ENCODE measurements at regions not wholly inside any gene's neighbourhood (a gene's known extent, or its start where the extent isn't known, plus 50 kb on each side); places are given as distances from the start of the nearest gene placed in this dataset.

DNA sequence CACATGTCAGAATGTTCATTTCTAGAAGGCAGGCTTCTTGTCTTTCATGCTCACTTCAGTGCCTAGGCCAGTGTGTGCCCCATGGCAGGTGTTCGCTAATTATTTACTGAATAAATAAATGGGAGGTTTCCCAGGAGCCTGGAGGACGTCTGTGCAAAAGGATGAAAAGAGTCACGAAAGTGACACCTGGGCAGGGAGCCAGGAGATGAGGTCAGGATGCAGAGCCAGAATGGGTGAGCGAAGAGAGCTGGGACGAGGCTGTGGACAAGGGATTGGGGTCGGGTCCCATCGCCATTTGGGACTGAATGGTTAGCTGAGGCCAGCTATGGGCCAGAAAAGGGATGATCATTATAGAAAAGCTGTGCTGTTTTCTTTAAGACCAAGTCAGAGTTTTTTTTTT is 560.4 kb downstream of the TBC1D22A start:
- ATAC-seq (no peak), DNase-seq (ENCODE audit: low spot score) (no peak)
- H3K9me3 Mint-ChIP-seq = peaks cover 19% of the 10 kb centered on the region; the same call in 2 of the 3 replicates
- H3K36me3 Mint-ChIP-seq (ENCODE audit: low read depth) = peaks cover 31% of the 10 kb centered on the region
- H3F3A ChIP-seq (replicated peaks; ENCODE audit: low read depth) = no peaks in the 10 kb centered on the region
- H3K79me2 ChIP-seq (replicated peaks; ENCODE audit: insufficient read depth) = no peaks in the 10 kb centered on the region
- H3K27me3 Mint-ChIP-seq (ENCODE audit: insufficient read depth, low read depth, poor library complexity) = peaks cover 1% of the 10 kb centered on the region
- H3K36me3 ChIP-seq (ENCODE audit: insufficient read depth) = peaks cover 14% of the 10 kb centered on the region; the same call in 1 of the 2 replicates
- no peak overlapping the region for H2AFZ ChIP-seq
- H3K27ac Mint-ChIP-seq = no peak overlapping the region
- H3K4me1 Mint-ChIP-seq = no peaks in the 10 kb centered on the region
- TF ChIP-seq STAT1 (IDR thresholded peaks at IDR 0.05; ENCODE audit: unreplicated experiment) (no peak), CREB1 (CRISPR knock-in tag; IDR thresholded peaks at IDR 0.05; ENCODE audit: low read depth) (no peak), EZH2 (IDR thresholded peaks at IDR 0.05; ENCODE audit: low read depth, unreplicated experiment) (no peak), NANOG (IDR thresholded peaks at IDR 0.05; ENCODE audit: borderline replicate concordance) (no peak), EZH2phosphoT487 (IDR thresholded peaks at IDR 0.05; ENCODE audit: unreplicated experiment) (no peak), ZNF114 (CRISPR knock-in tag; IDR thresholded peaks at IDR 0.05) (no peak), POLR2AphosphoS5 (IDR thresholded peaks at IDR 0.05; ENCODE audit: low read depth) (no peak), JUNB (IDR thresholded peaks at IDR 0.05; ENCODE audit: unreplicated experiment) (no peak)
- TF ChIP-seq, protein P1, sequence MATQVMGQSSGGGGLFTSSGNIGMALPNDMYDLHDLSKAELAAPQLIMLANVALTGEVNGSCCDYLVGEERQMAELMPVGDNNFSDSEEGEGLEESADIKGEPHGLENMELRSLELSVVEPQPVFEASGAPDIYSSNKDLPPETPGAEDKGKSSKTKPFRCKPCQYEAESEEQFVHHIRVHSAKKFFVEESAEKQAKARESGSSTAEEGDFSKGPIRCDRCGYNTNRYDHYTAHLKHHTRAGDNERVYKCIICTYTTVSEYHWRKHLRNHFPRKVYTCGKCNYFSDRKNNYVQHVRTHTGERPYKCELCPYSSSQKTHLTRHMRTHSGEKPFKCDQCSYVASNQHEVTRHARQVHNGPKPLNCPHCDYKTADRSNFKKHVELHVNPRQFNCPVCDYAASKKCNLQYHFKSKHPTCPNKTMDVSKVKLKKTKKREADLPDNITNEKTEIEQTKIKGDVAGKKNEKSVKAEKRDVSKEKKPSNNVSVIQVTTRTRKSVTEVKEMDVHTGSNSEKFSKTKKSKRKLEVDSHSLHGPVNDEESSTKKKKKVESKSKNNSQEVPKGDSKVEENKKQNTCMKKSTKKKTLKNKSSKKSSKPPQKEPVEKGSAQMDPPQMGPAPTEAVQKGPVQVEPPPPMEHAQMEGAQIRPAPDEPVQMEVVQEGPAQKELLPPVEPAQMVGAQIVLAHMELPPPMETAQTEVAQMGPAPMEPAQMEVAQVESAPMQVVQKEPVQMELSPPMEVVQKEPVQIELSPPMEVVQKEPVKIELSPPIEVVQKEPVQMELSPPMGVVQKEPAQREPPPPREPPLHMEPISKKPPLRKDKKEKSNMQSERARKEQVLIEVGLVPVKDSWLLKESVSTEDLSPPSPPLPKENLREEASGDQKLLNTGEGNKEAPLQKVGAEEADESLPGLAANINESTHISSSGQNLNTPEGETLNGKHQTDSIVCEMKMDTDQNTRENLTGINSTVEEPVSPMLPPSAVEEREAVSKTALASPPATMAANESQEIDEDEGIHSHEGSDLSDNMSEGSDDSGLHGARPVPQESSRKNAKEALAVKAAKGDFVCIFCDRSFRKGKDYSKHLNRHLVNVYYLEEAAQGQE (IDR thresholded peaks at IDR 0.05; ENCODE audit: unreplicated experiment) = no peak
- TF ChIP-seq, protein P2, sequence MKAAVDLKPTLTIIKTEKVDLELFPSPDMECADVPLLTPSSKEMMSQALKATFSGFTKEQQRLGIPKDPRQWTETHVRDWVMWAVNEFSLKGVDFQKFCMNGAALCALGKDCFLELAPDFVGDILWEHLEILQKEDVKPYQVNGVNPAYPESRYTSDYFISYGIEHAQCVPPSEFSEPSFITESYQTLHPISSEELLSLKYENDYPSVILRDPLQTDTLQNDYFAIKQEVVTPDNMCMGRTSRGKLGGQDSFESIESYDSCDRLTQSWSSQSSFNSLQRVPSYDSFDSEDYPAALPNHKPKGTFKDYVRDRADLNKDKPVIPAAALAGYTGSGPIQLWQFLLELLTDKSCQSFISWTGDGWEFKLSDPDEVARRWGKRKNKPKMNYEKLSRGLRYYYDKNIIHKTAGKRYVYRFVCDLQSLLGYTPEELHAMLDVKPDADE (IDR thresholded peaks at IDR 0.05) = no peak
- TF ChIP-seq, protein P3, sequence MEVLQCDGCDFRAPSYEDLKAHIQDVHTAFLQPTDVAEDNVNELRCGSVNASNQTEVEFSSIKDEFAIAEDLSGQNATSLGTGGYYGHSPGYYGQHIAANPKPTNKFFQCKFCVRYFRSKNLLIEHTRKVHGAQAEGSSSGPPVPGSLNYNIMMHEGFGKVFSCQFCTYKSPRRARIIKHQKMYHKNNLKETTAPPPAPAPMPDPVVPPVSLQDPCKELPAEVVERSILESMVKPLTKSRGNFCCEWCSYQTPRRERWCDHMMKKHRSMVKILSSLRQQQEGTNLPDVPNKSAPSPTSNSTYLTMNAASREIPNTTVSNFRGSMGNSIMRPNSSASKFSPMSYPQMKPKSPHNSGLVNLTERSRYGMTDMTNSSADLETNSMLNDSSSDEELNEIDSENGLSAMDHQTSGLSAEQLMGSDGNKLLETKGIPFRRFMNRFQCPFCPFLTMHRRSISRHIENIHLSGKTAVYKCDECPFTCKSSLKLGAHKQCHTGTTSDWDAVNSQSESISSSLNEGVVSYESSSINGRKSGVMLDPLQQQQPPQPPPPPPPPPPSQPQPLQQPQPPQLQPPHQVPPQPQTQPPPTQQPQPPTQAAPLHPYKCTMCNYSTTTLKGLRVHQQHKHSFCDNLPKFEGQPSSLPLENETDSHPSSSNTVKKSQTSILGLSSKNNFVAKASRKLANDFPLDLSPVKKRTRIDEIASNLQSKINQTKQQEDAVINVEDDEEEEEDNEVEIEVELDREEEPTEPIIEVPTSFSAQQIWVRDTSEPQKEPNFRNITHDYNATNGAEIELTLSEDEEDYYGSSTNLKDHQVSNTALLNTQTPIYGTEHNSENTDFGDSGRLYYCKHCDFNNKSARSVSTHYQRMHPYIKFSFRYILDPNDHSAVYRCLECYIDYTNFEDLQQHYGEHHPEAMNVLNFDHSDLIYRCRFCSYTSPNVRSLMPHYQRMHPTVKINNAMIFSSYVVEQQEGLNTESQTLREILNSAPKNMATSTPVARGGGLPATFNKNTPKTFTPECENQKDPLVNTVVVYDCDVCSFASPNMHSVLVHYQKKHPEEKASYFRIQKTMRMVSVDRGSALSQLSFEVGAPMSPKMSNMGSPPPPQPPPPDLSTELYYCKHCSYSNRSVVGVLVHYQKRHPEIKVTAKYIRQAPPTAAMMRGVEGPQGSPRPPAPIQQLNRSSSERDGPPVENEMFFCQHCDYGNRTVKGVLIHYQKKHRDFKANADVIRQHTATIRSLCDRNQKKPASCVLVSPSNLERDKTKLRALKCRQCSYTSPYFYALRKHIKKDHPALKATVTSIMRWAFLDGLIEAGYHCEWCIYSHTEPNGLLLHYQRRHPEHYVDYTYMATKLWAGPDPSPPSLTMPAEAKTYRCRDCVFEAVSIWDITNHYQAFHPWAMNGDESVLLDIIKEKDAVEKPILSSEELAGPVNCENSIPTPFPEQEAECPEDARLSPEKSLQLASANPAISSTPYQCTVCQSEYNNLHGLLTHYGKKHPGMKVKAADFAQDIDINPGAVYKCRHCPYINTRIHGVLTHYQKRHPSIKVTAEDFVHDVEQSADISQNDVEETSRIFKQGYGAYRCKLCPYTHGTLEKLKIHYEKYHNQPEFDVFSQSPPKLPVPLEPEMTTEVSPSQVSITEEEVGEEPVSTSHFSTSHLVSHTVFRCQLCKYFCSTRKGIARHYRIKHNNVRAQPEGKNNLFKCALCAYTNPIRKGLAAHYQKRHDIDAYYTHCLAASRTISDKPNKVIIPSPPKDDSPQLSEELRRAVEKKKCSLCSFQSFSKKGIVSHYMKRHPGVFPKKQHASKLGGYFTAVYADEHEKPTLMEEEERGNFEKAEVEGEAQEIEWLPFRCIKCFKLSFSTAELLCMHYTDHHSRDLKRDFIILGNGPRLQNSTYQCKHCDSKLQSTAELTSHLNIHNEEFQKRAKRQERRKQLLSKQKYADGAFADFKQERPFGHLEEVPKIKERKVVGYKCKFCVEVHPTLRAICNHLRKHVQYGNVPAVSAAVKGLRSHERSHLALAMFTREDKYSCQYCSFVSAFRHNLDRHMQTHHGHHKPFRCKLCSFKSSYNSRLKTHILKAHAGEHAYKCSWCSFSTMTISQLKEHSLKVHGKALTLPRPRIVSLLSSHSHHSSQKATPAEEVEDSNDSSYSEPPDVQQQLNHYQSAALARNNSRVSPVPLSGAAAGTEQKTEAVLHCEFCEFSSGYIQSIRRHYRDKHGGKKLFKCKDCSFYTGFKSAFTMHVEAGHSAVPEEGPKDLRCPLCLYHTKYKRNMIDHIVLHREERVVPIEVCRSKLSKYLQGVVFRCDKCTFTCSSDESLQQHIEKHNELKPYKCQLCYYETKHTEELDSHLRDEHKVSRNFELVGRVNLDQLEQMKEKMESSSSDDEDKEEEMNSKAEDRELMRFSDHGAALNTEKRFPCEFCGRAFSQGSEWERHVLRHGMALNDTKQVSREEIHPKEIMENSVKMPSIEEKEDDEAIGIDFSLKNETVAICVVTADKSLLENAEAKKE (CRISPR knock-in tag; IDR thresholded peaks at IDR 0.05) = no peak
- H3K4me1 ChIP-seq (ENCODE audit: insufficient read depth) = no peaks in the 10 kb centered on the region
- H4K20me1 ChIP-seq (replicated peaks; ENCODE audit: insufficient read depth) = no peaks in the 10 kb centered on the region
- no peak overlapping the region for H3K4me3 Mint-ChIP-seq
- no peaks in the 10 kb centered on the region for H3K27me3 ChIP-seq (ENCODE audit: insufficient read depth)
- no peak overlapping the region for H3K27ac ChIP-seq (ENCODE audit: low read depth)
- H3K9me2 ChIP-seq (ENCODE audit: insufficient read depth) = no peaks in the 10 kb centered on the region
- no peak overlapping the region for H3K4me2 ChIP-seq
- H3K4me3 ChIP-seq = no peak overlapping the region

Data from GM23338 (cell line).